ENCODE measurements at regions not wholly inside any gene's neighbourhood (a gene's known extent, or its start where the extent isn't known, plus 50 kb on each side); places are given as distances from the start of the nearest gene placed in this dataset.

DNA sequence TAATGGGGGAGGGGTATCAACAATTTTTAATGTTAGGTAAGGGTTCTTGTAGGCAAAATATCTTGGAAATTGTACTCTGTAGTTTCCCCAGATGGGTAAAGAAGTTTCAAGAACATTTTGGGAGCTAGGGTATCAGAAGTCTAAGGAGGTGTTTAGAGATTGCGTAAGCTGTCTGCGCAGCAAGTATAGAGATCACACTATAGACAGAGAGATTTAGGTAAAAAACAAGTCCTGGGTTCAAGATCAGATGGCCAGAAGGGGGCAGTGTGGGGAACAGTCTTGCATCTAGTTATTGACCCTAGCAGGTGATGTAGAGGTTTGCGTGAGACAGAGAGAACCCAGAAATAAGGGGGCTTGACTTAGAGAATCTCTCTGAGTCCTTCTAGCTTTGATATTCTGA, 80.8 kb downstream of the S1PR1 start:
- DNase-seq = no peak

GRCh38 chr1:101323535-101323934, 86.7 kb downstream of the S1PR1 start:
- no peak for DNase-seq

GRCh38 chr1:101325144-101325543, 88.3 kb downstream of the S1PR1 start:
- no peak for DNase-seq

DNA sequence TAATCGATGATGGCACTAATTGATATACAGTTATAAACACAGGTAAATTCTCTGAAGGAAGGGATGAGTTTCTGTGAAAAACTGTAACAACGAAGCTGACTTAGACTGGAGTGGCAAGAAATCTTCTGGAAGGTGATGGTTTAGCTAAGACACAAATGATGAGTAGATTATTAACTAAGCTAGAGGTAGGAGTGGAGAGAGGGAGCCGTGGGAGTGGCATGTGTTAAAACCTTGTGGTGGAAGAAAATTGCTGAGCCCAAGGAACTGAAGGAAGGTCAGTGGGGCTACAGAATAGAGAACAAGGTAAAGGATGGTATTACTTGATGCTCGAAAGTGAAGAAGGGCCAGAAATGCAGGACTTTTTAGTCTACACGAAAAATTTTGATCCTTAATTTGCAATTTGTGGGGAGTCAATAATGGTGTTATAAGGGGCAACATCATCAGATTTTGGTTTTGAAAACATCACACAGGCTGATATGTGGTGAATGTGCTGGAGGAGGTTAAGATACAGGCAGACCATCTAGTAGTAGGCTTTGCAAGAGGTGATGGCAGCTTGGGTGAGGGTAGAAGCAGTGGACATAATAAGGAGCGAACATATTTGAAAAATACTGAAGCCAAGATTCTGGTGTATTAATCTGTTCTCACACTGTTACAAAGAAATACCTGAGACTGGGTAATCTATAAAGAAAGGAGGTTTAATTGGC, 93.8 kb downstream of the S1PR1 start:
- DNase-seq = no peak

GRCh38 chr1:101331794-101332193, 95.0 kb downstream of the S1PR1 start:
- DNase-seq = no peak

DNA sequence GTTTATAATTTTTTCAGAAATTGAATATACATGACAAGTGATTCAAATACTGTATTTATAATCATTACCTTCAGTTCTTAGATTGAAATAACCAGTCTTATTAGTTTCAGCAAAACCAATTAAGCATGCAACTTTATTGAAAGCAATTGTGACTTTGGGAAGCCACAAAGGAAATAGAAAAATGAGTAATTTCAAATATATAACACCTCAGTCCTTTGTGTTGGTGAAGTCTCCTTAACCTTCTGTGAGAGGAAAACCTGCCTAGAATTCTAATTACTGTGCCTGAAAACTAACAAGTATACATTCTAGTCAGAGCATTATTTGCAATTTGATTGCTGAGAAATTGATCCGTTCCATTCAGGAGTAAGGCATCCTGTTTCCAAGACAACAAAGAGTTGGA, 95.8 kb downstream of the S1PR1 start:
- no peak for DNase-seq

GRCh38 chr1:101333186-101333585, 96.4 kb downstream of the S1PR1 start:
- DNase-seq = no peak

- no peak for DNase-seq
Observed at GRCh38 chr1:101337968-101338367, 101.1 kb downstream of the S1PR1 start.

- no peak for DNase-seq
Observed at GRCh38 chr1:101338714-101339430, 102.1 kb downstream of the S1PR1 start.

- DNase-seq = no peak
Observed at GRCh38 chr1:101344745-101345144, 107.9 kb downstream of the S1PR1 start.

DNA sequence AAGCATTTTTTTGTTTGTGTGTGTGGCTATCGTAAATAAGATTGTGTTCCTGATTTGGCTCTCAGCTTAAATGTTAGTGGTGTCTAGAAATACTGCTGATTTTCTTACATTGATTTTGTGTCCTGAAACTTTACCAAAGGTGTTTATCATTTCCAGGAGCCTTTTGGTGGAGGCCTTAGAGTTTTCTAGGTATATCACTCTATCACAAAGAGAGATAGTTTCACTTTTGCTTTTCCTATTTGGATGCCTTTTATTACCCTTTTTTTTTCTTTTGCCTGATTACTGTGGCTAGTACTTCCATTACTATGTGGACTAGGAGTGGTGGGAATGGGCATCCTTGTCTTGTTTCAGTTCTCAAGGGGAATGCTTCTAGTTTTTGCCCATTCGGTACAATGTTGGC, 109.6 kb downstream of the S1PR1 start:
- no peak for DNase-seq

DNA sequence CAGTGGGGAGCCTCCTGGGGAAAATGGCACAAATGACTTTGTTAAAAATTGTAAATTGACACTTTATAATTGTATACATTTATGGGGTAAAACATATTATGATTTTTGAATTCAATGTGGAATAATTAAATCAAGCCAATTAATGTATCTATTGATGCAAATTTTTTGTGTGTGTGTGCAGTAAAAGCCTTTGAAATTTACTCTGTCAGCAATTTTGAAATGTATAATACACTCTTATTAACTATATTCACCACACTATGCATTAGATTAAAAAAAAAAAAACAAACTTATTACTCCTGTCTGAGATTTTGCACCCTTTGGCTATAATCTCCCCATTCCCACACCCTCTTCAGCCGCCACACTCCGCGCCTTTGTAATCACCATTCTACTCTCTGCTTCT, 119.2 kb downstream of the S1PR1 start:
- DNase-seq = no peak

- DNase-seq = no peak
Observed at GRCh38 chr1:101356604-101357443, 120.0 kb downstream of the S1PR1 start.

DNA sequence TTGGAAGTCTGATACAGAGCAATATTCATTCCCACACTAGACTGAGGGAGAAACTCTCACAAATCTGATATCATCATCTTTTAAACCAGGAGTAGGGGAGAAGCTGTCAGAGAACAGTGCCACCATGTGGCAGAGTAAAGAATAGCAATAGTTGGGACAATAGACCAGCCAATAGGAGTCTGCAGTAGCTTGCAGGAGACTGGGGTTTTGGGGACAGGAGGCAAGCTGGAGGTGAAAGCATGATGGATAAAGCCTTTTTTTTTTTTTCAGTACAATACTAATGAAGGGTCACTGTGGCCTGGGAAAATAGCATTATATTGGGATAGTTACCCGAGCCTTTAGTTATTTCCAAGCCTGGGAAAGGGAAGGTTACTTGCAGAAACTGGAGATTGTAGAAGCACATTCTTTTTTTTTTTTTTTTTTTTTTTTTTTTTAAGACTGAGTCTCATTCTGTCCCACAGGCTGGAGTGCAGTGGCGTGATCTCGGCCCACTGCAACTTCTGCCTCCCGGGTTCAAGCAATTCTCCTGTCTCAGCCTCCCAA, 120.7 kb downstream of the S1PR1 start:
- peak; percentile 86 for DNase-seq

DNA sequence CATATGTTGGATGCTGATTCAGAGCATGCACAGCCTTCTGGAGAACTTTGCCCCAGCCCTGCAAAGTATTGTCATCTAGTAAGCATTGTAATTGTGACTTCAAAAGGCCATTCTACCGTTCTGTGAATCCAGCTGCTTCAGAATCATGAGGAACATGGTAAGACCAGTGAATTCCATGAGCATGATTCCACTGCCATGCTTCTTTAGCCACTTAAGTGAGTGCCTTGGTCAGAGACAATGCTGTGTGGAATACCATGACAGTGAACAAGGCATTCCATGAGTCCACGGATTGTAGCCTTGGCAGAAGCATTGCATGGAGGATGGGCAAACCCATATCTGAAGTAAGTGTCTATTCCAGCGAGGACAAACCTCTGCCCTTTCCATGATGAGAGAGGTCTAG, 123.7 kb downstream of the S1PR1 start:
- DNase-seq = no peak

DNA sequence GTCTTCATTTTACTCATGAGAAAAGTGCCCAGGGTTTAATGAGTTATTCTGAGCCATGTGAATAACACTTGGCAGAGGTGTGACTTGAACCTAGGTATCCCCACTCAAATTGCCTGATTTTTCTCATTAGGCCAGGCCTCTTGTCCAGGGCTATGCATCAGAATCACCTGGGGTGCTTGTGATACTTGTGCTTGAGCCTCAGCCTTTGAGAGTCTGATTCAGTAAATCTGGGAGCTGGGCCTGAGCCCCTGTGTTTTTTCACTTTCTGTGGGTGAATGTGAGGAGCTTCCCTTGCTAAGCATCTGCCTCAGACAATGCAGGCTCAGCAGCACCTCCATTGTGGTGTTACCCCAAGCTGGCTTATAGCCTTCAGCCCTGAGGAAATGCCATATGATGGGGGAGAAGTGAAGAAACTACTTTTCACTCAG, 127.1 kb downstream of the S1PR1 start:
- no peak for DNase-seq

- no peak for DNase-seq
Observed at GRCh38 chr1:101364370-101365120, 127.7 kb downstream of the S1PR1 start.

- DNase-seq = no peak
Observed at GRCh38 chr1:101365186-101365585, 128.4 kb downstream of the S1PR1 start.

- DNase-seq = no peak
Observed at GRCh38 chr1:101365878-101366277, 129.1 kb downstream of the S1PR1 start.

- no peak for DNase-seq
Observed at GRCh38 chr1:101366513-101367215, 129.8 kb downstream of the S1PR1 start.

DNA sequence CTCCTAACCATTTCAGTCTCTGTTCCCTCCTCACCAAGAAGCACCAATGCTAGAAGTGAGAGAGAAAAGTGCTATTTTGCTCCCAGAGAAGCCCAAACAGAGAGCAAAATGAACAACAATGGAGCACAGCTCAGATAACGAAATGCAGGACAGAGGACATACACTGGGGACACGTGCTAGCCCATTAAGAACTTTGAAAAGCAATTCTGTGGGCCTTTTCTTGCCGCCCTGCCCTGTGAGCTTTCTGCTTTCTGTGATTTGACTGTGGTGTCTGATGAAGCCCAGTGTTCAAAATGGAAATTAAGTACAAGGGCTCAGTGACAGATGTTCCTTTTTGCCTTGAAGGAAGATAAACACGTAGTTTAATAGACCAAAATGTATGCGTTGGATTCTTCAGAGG, 130.8 kb downstream of the S1PR1 start:
- no peak for DNase-seq

All from tongue (tissue), 1 donor.